CD4-positive, alpha-beta T cell treated with Interferon alpha-2 for 1 hour (primary cell): ENCODE measurements at regions not wholly inside any gene's neighbourhood (a gene's known extent, or its start where the extent isn't known, plus 50 kb on each side); places are given as distances from the start of the nearest gene placed in this dataset.
"Not testable (repeated sequence)": the region's sequence is repeated elsewhere in the genome, so short reads cannot be mapped to it uniquely, and the experiment has no call there.

Experiments
- DNase-seq, 2 donors: peaks; one replicate each; pipeline ENCODE4 v3.0.0-alpha.2; 2020 to 2022

GRCh38 chr20:24840121-24840713, 108.9 kb upstream of the CST7 start:
- DNase-seq, result no peak

- DNase-seq, result no peak
These were observed 106.7 kb upstream of the CST7 start for GRCh38 chr20:24842274-24842917.

GRCh38 chr20:24842918-24843715, 106.0 kb upstream of the CST7 start:
- DNase-seq, result no peak

- no peak for DNase-seq
These were observed 98.9 kb upstream of the CST7 start for GRCh38 chr20:24850176-24850575.

GRCh38 chr20:24851346-24852019, 97.6 kb upstream of the CST7 start:
- no peak for DNase-seq

GRCh38 chr20:24853916-24854315, 95.2 kb upstream of the CST7 start:
- DNase-seq, result no peak

- no peak for DNase-seq
These were observed 93.2 kb upstream of the CST7 start for GRCh38 chr20:24855848-24856247.

- not testable (repeated sequence) for DNase-seq
These were observed 90.6 kb upstream of the CST7 start for GRCh38 chr20:24858500-24858899.

GRCh38 chr20:24859539-24859938, 89.5 kb upstream of the CST7 start:
- no peak for DNase-seq

GRCh38 chr20:24862186-24862585, 86.9 kb upstream of the CST7 start:
- no peak for DNase-seq

GRCh38 chr20:24862606-24863005, 86.5 kb upstream of the CST7 start:
- no peak for DNase-seq

GRCh38 chr20:24863356-24863755, 85.7 kb upstream of the CST7 start:
- DNase-seq, result no peak

GRCh38 chr20:24866008-24866407, 83.1 kb upstream of the CST7 start:
- no peak for DNase-seq

- no peak for DNase-seq
These were observed 82.3 kb upstream of the CST7 start for GRCh38 chr20:24866742-24867141.

GRCh38 chr20:24867556-24867955, 81.5 kb upstream of the CST7 start:
- no peak for DNase-seq

- DNase-seq, result no peak
These were observed 80.6 kb upstream of the CST7 start for GRCh38 chr20:24868396-24868927.

- no peak for DNase-seq
These were observed 80.1 kb upstream of the CST7 start for GRCh38 chr20:24868959-24869358.

- DNase-seq, result no peak
These were observed 79.0 kb upstream of the CST7 start for GRCh38 chr20:24870057-24870456.

- DNase-seq, result no peak
These were observed 78.2 kb upstream of the CST7 start for GRCh38 chr20:24870881-24871280.

- no peak for DNase-seq
These were observed 77.4 kb upstream of the CST7 start for GRCh38 chr20:24871480-24872213.

GRCh38 chr20:24872291-24873024, 76.6 kb upstream of the CST7 start:
- no peak for DNase-seq
